ENCODE measurements at regions not wholly inside any gene's neighbourhood (a gene's known extent, or its start where the extent isn't known, plus 50 kb on each side); places are given as distances from the start of the nearest gene placed in this dataset.

- Histone ChIP-seq H3K4me3 (no peak overlapping the region), H3K27me3 (replicated peaks) (no peaks in the 10 kb centered on the region), H3K36me3 (no peaks in the 10 kb centered on the region), H3K4me1 (replicated peaks) (no peaks in the 10 kb centered on the region), H3K27ac (no peak overlapping the region), H3K9me3 (replicated peaks) (no peaks in the 10 kb centered on the region)
- no peak for DNase-seq (ENCODE audit: low read depth in 1 of 2, low spot score in 2 of 2)
Measured at GRCh38 chr4:107255596-107255995, 219.5 kb upstream of the DKK2 start.

GRCh38 chr4:107255114-107255513 lies 219.0 kb upstream of the DKK2 start:
- no peak overlapping the region for H3K4me3 ChIP-seq
- no peaks in the 10 kb centered on the region for H3K4me1 ChIP-seq (replicated peaks)
- no peak overlapping the region for H3K27ac ChIP-seq
- no peaks in the 10 kb centered on the region for H3K27me3 ChIP-seq (replicated peaks)
- H3K9me3 ChIP-seq (replicated peaks) = no peaks in the 10 kb centered on the region
- DNase-seq (ENCODE audit: low read depth in 1 of 2, low spot score in 2 of 2) = no peak
- no peaks in the 10 kb centered on the region for H3K36me3 ChIP-seq

GRCh38 chr4:107253579-107254068 lies 217.5 kb upstream of the DKK2 start:
- Histone ChIP-seq H3K4me3 (no peak overlapping the region), H3K4me1 (replicated peaks) (no peaks in the 10 kb centered on the region), H3K27ac (no peak overlapping the region), H3K9me3 (replicated peaks) (no peaks in the 10 kb centered on the region), H3K27me3 (replicated peaks) (no peaks in the 10 kb centered on the region), H3K36me3 (no peaks in the 10 kb centered on the region)
- no peak for DNase-seq (ENCODE audit: low read depth in 1 of 2, low spot score in 2 of 2)

DNA sequence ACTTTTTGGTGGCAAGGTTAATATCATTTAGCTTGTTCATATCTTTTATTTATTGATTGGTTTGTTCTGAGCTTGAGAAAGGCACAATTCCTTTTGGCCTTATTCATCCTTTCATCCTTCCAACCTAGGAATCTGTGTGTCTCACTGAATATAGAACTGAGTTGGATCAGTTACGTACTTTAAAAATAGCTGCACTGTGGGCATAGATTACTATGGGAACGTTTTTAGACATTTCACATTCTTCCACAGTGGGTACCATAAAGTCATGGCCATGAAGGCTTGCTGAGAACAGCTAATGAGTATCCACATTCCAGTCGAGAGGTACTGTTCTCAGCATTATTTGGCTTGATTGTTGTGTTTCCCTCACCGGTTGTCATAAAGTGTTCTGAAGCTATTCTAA lies 217.0 kb upstream of the DKK2 start:
- no peaks in the 10 kb centered on the region for H3K27me3 ChIP-seq (replicated peaks)
- H3K9me3 ChIP-seq (replicated peaks) = no peaks in the 10 kb centered on the region
- no peaks in the 10 kb centered on the region for H3K4me1 ChIP-seq (replicated peaks)
- no peaks in the 10 kb centered on the region for H3K36me3 ChIP-seq
- no peak for DNase-seq (ENCODE audit: low read depth in 1 of 2, low spot score in 2 of 2)
- no peak overlapping the region for H3K4me3 ChIP-seq
- H3K27ac ChIP-seq = no peak overlapping the region

- Histone ChIP-seq H3K4me3 (no peak overlapping the region), H3K4me1 (replicated peaks) (no peaks in the 10 kb centered on the region), H3K9me3 (replicated peaks) (no peaks in the 10 kb centered on the region), H3K36me3 (no peaks in the 10 kb centered on the region), H3K27me3 (replicated peaks) (no peaks in the 10 kb centered on the region), H3K27ac (no peak overlapping the region)
- no peak for DNase-seq (ENCODE audit: low read depth in 1 of 2, low spot score in 2 of 2)
Measured at GRCh38 chr4:107252571-107252970, 216.5 kb upstream of the DKK2 start.

DNA sequence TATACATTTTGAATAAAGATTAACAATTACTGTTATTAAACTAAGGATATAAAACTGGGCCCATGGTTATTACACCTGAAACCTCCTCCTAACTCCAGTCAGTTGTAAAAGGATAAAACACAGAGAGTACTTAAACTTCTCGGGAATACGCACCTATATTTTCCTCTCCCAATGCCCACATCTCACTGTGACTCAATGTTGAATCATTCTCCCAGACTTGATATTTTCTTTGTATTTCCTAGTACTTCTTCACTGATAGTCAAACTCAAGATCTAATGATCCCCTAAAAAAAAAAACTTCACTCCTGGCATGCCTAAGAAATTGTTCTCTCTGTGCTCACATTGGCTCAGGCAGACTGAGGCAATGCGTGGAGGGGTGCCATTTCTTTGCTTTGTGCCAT lies 212.5 kb upstream of the DKK2 start:
- H3K9me3 ChIP-seq (replicated peaks) = no peaks in the 10 kb centered on the region
- H3K4me1 ChIP-seq (replicated peaks) = no peaks in the 10 kb centered on the region
- DNase-seq (ENCODE audit: low read depth in 1 of 2, low spot score in 2 of 2) = no peak
- H3K4me3 ChIP-seq = no peak overlapping the region
- no peak overlapping the region for H3K27ac ChIP-seq
- H3K36me3 ChIP-seq = no peaks in the 10 kb centered on the region
- H3K27me3 ChIP-seq (replicated peaks) = no peaks in the 10 kb centered on the region

GRCh38 chr4:107247738-107248137 lies 211.6 kb upstream of the DKK2 start:
- DNase-seq (ENCODE audit: low read depth in 1 of 2, low spot score in 2 of 2) = no peak
- Histone ChIP-seq H3K27me3 (replicated peaks) (no peaks in the 10 kb centered on the region), H3K9me3 (replicated peaks) (no peaks in the 10 kb centered on the region), H3K36me3 (no peaks in the 10 kb centered on the region), H3K4me1 (replicated peaks) (0 out of 2 replicates have a peak, but pooled peaks cover 5% of the 10 kb centered on the region), H3K27ac (no peak overlapping the region), H3K4me3 (no peak overlapping the region)

DNA sequence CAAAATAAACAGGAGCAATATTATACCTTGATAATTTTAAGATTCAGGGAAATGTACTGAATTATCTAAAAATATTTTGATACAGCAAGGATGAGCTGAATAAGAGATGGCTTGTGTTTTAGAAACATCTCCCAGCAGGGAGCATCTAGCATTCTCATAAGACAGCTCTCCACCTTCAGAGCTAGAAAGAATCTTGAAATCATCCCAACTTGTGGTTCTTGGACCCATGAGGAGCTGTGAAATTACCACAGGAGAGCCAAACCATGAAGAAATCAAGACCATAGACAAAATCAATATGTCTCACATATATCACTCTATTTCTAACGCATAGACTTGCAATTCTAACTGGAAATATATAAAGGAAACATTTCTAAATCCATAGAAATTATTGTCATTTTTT lies 210.6 kb upstream of the DKK2 start:
- Histone ChIP-seq H3K9me3 (replicated peaks) (no peaks in the 10 kb centered on the region), H3K4me3 (no peak overlapping the region), H3K27me3 (replicated peaks) (no peaks in the 10 kb centered on the region), H3K4me1 (replicated peaks) (0 out of 2 replicates have a peak, but pooled peaks cover 5% of the 10 kb centered on the region), H3K27ac (no peak overlapping the region), H3K36me3 (no peaks in the 10 kb centered on the region)
- DNase-seq (ENCODE audit: low read depth in 1 of 2, low spot score in 2 of 2) = no peak

DNA sequence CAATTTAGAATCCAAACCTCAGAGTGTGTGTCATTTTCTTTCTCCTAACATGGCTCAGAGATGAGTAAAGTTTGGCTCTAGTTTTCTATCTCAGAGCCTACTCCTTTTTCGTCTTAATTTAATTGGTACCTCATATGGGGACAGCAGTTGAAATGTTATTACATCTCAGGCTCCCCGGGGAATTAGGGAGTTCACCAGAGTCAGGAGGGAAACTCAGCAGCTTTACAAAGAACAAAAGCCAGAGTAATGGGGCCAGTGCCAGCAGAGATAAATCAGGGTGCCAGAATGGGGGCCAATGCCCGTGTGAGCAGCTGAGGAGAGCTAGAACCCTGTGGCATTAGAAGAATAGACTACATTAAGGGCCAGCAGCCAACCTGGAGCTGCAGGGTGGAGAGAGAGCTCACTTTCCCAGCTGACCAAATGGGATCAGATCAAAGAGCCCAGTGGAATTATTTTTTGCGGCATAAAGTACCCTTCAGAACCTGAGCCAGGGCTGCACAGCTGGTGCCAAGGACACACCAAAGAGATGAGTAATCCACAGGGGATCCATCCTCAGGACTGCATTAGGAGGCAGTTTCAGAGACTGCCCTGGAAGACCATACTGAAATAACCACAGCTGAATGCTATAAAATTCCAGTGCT lies 207.1 kb upstream of the DKK2 start:
- no peaks in the 10 kb centered on the region for H3K27me3 ChIP-seq (replicated peaks)
- 0 out of 2 replicates have a peak, but pooled peaks cover 5% of the 10 kb centered on the region for H3K4me1 ChIP-seq (replicated peaks)
- no peaks in the 10 kb centered on the region for H3K9me3 ChIP-seq (replicated peaks)
- H3K4me3 ChIP-seq = no peak overlapping the region
- H3K36me3 ChIP-seq = no peaks in the 10 kb centered on the region
- H3K27ac ChIP-seq = no peak overlapping the region
- DNase-seq (ENCODE audit: low read depth in 1 of 2, low spot score in 2 of 2) = peak in 1 of 2 experiments; percentile 13

GRCh38 chr4:107220976-107221375 lies 184.9 kb upstream of the DKK2 start:
- Histone ChIP-seq H3K36me3 (no peaks in the 10 kb centered on the region), H3K4me3 (no peak overlapping the region), H3K4me1 (replicated peaks) (no peaks in the 10 kb centered on the region), H3K9me3 (replicated peaks) (no peaks in the 10 kb centered on the region), H3K27ac (no peak overlapping the region), H3K27me3 (replicated peaks) (no peaks in the 10 kb centered on the region)
- no peak for DNase-seq (ENCODE audit: low read depth in 1 of 2, low spot score in 2 of 2)

DNA sequence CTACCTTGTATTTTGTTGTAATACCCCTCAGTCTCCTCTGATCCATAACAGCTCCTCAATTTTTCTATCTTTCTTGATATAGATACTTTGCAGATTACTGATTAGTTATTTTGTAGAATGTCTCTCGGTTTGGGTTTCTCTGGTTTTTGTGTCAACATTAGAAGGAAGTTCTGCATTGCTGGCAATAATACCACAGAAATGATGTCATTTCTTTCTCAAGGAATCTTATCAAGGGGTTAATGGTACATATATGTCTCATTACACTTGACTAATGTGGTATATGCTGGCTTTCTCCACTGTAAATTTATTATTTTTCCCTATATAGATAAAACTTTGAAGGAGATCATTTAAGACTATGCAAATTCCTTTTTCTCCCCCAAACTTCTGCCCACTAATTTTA lies 183.6 kb upstream of the DKK2 start:
- no peaks in the 10 kb centered on the region for H3K27me3 ChIP-seq (replicated peaks)
- H3K27ac ChIP-seq = no peak overlapping the region
- no peak for DNase-seq (ENCODE audit: low read depth in 1 of 2, low spot score in 2 of 2)
- H3K4me3 ChIP-seq = no peak overlapping the region
- no peaks in the 10 kb centered on the region for H3K4me1 ChIP-seq (replicated peaks)
- no peaks in the 10 kb centered on the region for H3K9me3 ChIP-seq (replicated peaks)
- H3K36me3 ChIP-seq = no peaks in the 10 kb centered on the region

DNA sequence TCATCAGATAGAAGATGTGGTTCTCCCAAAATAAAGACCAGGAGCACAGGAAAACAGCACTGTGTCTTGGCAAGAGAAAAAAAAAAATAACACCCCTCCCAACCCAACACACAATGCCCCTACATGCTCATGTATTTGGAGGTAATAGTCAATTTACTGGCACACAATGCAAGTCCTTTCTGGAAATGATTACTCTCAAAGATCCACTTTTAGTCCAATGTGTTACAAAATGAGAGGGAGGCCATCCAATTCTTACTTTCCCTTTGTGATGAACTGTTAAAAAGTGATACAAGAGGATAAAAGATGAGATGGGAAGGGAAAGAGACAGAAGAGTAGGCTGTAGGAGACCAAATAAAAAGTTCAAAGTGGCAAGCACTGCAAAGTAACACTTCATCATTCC lies 180.3 kb upstream of the DKK2 start:
- no peaks in the 10 kb centered on the region for H3K4me1 ChIP-seq (replicated peaks)
- H3K36me3 ChIP-seq = no peaks in the 10 kb centered on the region
- H3K27me3 ChIP-seq (replicated peaks) = no peaks in the 10 kb centered on the region
- DNase-seq (ENCODE audit: low read depth in 1 of 2, low spot score in 2 of 2) = no peak
- H3K9me3 ChIP-seq (replicated peaks) = no peaks in the 10 kb centered on the region
- no peak overlapping the region for H3K4me3 ChIP-seq
- H3K27ac ChIP-seq = no peak overlapping the region

DNA sequence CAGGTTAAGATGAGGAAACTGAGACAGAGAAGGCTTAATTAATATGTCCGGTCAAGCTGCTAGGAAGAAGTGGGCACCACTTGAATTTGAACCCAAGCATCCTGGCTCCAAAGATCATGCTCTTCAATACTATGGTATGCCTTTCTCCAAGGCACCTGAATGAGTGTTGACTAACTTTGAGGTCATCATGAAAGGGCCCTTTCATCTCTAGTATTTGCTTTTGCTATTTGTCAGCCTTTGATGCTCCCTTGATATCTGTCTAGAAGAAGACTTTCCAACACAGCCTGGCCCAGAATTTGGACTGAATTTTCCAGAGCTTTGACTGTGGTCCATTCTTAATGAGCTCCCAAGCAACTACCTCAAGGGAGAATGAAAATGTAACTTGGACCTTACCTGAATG lies 179.1 kb upstream of the DKK2 start:
- Histone ChIP-seq H3K36me3 (no peaks in the 10 kb centered on the region), H3K27ac (no peak overlapping the region), H3K4me1 (replicated peaks) (no peaks in the 10 kb centered on the region)

GRCh38 chr4:107213880-107214279 lies 177.8 kb upstream of the DKK2 start:
- Histone ChIP-seq H3K36me3 (no peaks in the 10 kb centered on the region), H3K4me1 (replicated peaks) (no peaks in the 10 kb centered on the region), H3K27me3 (replicated peaks) (no peaks in the 10 kb centered on the region), H3K4me3 (no peak overlapping the region), H3K27ac (no peak overlapping the region), H3K9me3 (replicated peaks) (no peaks in the 10 kb centered on the region)
- no peak for DNase-seq (ENCODE audit: low read depth in 1 of 2, low spot score in 2 of 2)

More for the DNA sequence above, 179.1 kb upstream of the DKK2 start:
- no peak for DNase-seq (ENCODE audit: low read depth in 1 of 2, low spot score in 2 of 2)
- no peak overlapping the region for H3K4me3 ChIP-seq
- H3K27me3 ChIP-seq (replicated peaks) = no peaks in the 10 kb centered on the region
- no peaks in the 10 kb centered on the region for H3K9me3 ChIP-seq (replicated peaks)

GRCh38 chr4:107213410-107213809 lies 177.3 kb upstream of the DKK2 start:
- no peaks in the 10 kb centered on the region for H3K27me3 ChIP-seq (replicated peaks)
- H3K4me3 ChIP-seq = no peak overlapping the region
- no peaks in the 10 kb centered on the region for H3K9me3 ChIP-seq (replicated peaks)
- DNase-seq (ENCODE audit: low read depth in 1 of 2, low spot score in 2 of 2) = no peak
- H3K4me1 ChIP-seq (replicated peaks) = no peaks in the 10 kb centered on the region
- no peaks in the 10 kb centered on the region for H3K36me3 ChIP-seq
- no peak overlapping the region for H3K27ac ChIP-seq
